ENCODE measurements at regions not wholly inside any gene's neighbourhood (a gene's known extent, or its start where the extent isn't known, plus 50 kb on each side); places are given as distances from the start of the nearest gene placed in this dataset.

- H3K27me3 ChIP-seq = no peaks in the 10 kb centered on the region
- no peaks in the 10 kb centered on the region for H3K4me1 ChIP-seq
- TF ChIP-seq POLR2A (IDR thresholded peaks at IDR 0.05) = no peak
- no peaks in the 10 kb centered on the region for H3K9me3 ChIP-seq
- no peak for DNase-seq
- H3K4me3 ChIP-seq = no peak overlapping the region
- no peaks in the 10 kb centered on the region for H3K36me3 ChIP-seq
- no peak overlapping the region for H3K27ac ChIP-seq
Measured at GRCh38 chr22:27561286-27561904, 240.2 kb downstream of the MN1 start.

DNA sequence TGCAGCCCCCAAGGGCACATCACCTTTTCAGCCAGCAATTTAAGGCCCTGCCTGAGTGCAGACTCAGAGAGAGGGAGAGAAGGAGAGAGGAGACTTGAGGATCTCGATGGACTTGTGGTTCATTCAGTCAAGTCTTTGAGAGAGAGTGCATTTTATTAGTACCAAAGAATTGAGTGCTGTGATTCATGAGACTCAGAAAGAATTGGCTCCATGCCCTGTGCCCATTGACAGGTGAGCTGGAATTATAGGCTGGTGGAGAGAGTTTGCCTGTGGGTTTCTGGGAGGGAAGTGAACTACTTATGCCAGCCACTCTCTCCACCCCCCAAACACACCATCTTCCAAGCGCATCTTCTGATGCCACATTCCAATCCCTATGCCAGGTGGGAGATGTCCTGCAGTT lies 236.8 kb downstream of the MN1 start:
- Histone ChIP-seq H3K36me3 (no peaks in the 10 kb centered on the region), H3K27me3 (no peaks in the 10 kb centered on the region), H3K4me3 (no peak overlapping the region), H3K9me3 (no peaks in the 10 kb centered on the region), H3K27ac (no peak overlapping the region), H3K4me1 (no peaks in the 10 kb centered on the region)
- no peak for DNase-seq
- TF ChIP-seq POLR2A (IDR thresholded peaks at IDR 0.05) (no peak), CTCF (IDR thresholded peaks at IDR 0.05) (no peak)

DNA sequence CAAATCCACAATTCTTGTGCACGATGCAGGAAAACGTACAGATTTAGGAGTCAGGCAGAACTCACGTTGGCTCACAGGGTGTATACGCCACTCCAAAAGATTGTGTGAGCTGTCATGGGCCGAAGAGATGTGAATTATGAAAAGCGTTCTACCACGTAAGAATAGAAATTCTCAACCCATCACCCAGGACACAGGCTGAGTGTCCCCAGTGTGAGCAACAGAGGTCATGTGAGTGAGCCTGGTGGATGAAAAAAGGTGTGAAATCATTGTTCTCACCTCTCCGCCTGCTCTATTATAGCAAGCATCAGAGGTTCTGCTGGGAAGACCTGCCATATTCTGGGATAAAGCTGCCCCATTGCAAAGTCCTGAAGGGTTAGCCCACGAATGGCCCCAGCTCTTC lies 235.0 kb downstream of the MN1 start:
- no peak overlapping the region for H3K4me3 ChIP-seq
- TF ChIP-seq POLR2A (IDR thresholded peaks at IDR 0.05) (no peak), CTCF (IDR thresholded peaks at IDR 0.05) (no peak)
- H3K4me1 ChIP-seq = no peaks in the 10 kb centered on the region
- DNase-seq = no peak
- H3K27ac ChIP-seq = no peak overlapping the region
- H3K36me3 ChIP-seq = no peaks in the 10 kb centered on the region
- no peaks in the 10 kb centered on the region for H3K9me3 ChIP-seq
- no peaks in the 10 kb centered on the region for H3K27me3 ChIP-seq

DNA sequence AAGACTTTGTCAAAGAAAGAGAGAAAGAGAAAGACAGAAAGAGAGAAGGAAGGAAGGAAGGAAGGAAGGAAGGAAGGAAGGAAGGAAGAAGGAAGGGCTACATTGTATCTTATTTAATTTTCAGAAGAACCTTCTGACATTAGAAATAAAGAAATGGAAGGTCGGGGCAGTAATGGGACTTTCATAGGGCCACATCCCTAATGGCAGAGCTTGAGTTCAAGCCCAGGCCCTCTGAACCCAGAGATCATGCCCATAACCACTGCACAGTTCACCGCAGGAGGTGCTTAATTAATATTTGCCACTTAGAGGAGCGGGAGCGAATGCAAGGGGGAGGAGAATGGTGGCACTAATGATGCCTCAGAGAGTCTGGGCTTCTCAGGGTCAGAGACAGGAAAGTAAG lies 233.3 kb downstream of the MN1 start:
- DNase-seq = no peak
- H3K9me3 ChIP-seq = peaks cover 0 to 5% (median 0%) of the 10 kb centered on the region in 4 donors
- no peak overlapping the region for H3K4me3 ChIP-seq
- TF ChIP-seq POLR2A (IDR thresholded peaks at IDR 0.05) (no peak), CTCF (IDR thresholded peaks at IDR 0.05) (no peak)
- no peaks in the 10 kb centered on the region for H3K27me3 ChIP-seq
- no peaks in the 10 kb centered on the region for H3K4me1 ChIP-seq
- no peak overlapping the region for H3K27ac ChIP-seq
- H3K36me3 ChIP-seq = no peaks in the 10 kb centered on the region

- Histone ChIP-seq H3K4me1 (no peaks in the 10 kb centered on the region), H3K9me3 (peaks cover 0 to 5% (median 0%) of the 10 kb centered on the region in 4 donors), H3K4me3 (no peak overlapping the region), H3K27ac (no peak overlapping the region), H3K36me3 (no peaks in the 10 kb centered on the region), H3K27me3 (no peaks in the 10 kb centered on the region)
- TF ChIP-seq CTCF (IDR thresholded peaks at IDR 0.05) = no peak
- no peak for TF ChIP-seq POLR2A (IDR thresholded peaks at IDR 0.05)
- no peak for DNase-seq
Measured at GRCh38 chr22:27571463-27572277, 229.9 kb downstream of the MN1 start.

DNA sequence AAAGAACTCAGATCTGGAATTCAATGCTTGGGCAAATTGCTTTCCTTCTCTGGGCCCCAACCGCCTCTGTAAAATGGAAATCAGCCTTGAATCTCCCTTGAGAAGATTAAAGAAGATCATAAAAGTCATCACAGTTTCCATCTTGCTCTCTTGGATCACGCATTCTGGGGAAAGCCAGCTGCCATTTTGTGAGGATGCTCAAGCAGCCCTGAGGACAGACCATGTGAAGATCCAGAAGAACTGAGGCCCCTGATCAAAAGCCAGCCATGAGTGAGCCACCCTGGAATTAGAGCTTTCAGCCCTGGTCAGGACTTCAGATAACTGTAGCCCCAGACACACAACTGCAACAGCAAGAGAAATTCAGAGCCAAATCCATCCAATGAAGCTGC lies 229.3 kb downstream of the MN1 start:
- H3K4me3 ChIP-seq = no peak overlapping the region
- H3K9me3 ChIP-seq = peaks cover 0 to 5% (median 0%) of the 10 kb centered on the region in 4 donors
- H3K4me1 ChIP-seq = no peaks in the 10 kb centered on the region
- TF ChIP-seq POLR2A (IDR thresholded peaks at IDR 0.05) (no peak), CTCF (IDR thresholded peaks at IDR 0.05) (no peak)
- DNase-seq = no peak
- no peaks in the 10 kb centered on the region for H3K36me3 ChIP-seq
- H3K27me3 ChIP-seq = no peaks in the 10 kb centered on the region
- H3K27ac ChIP-seq = no peak overlapping the region

Measured in Peyer's patch (tissue), 4 donors.